HepG2 (cell line): ENCODE measurements at regions not wholly inside any gene's neighbourhood (a gene's known extent, or its start where the extent isn't known, plus 50 kb on each side); places are given as distances from the start of the nearest gene placed in this dataset.

Experiments used
- ARNT ChIP-seq: fragments of 450-650 bp; IDR thresholded peaks from 2 replicates; pipeline ENCODE4 v1.6.1; 2017
- ATF7 ChIP-seq, 2 experiments: fragments of 450-650 bp in 1 of 2; sonication (generic) in 1 of 2; formaldehyde crosslinking in 1 of 2; IDR thresholded peaks; 2 replicates each; pipeline versions ENCODE4 v1.4.0 to v1.6.1; 2016 to 2020; ENCODE audit warnings: antibody characterized with exemption in 1 of 2, mild to moderate bottlenecking in 1 of 2, missing genetic modification reagents in 1 of 2
- FOXP1 ChIP-seq, 2 experiments: fragments of 450-650 bp in 1 of 2; IDR thresholded peaks; 2 replicates each; pipeline ENCODE4 v1.6.1; 2017 to 2018; ENCODE audit warnings: antibody characterized with exemption in 1 of 2
- IKZF1 ChIP-seq: fragments of 450-650 bp; IDR thresholded peaks from 2 replicates; pipeline ENCODE4 v1.7.1; 2016
- JDP2 ChIP-seq: sonication (generic); formaldehyde crosslinking; IDR thresholded peaks from 2 replicates; pipeline ENCODE4 v1.8.1; 2022; ENCODE audit warnings: missing genetic modification reagents, borderline replicate concordance
- PAWR ChIP-seq: sonication (generic); formaldehyde crosslinking; IDR thresholded peaks from 2 replicates; pipeline ENCODE4 v1.4.0; 2020; ENCODE audit warnings: missing genetic modification reagents, mild to moderate bottlenecking, borderline replicate concordance
- PHB2 ChIP-seq: fragments of 450-650 bp; IDR thresholded peaks from 2 replicates; pipeline ENCODE4 v1.6.1; 2018; ENCODE audit not compliant: partially characterized antibody
- RBFOX2 ChIP-seq: fragments of 200-400 bp; formaldehyde crosslinking; IDR thresholded peaks from 2 replicates; pipeline ENCODE4 v1.6.1; 2017; ENCODE audit warnings: low read depth, mild to moderate bottlenecking, low read length
- SMARCE1 ChIP-seq: fragments of 450-650 bp; IDR thresholded peaks from 2 replicates; pipeline ENCODE4 v1.6.1; 2017; ENCODE audit warnings: borderline replicate concordance
- ZBTB1 ChIP-seq: sonication (generic); formaldehyde crosslinking; IDR thresholded peaks from 2 replicates; pipeline ENCODE4 v1.4.0; 2020; ENCODE audit warnings: missing genetic modification reagents, borderline replicate concordance
- ZNF432 ChIP-seq: sonication (generic); formaldehyde crosslinking; IDR thresholded peaks from 2 replicates; pipeline ENCODE4 v1.5.0; 2020; ENCODE audit warnings: missing genetic modification reagents, mild to moderate bottlenecking, borderline replicate concordance
- ZNF556 ChIP-seq: sonication (generic); formaldehyde crosslinking; IDR thresholded peaks from 2 replicates; pipeline ENCODE4 v1.4.0; 2020; ENCODE audit warnings: mild to moderate bottlenecking, missing genetic modification reagents, borderline replicate concordance
- ZNF607 ChIP-seq: sonication (generic); formaldehyde crosslinking; IDR thresholded peaks from 2 replicates; pipeline ENCODE4 v1.5.1; 2020; ENCODE audit warnings: missing genetic modification reagents, mild to moderate bottlenecking, borderline replicate concordance
- ZNF816 ChIP-seq: sonication (generic); formaldehyde crosslinking; IDR thresholded peaks from 2 replicates; pipeline ENCODE4 v1.8.0; 2022; ENCODE audit warnings: missing genetic modification reagents, mild to moderate bottlenecking, borderline replicate concordance
- ZSCAN21 ChIP-seq: sonication (generic); formaldehyde crosslinking; IDR thresholded peaks from 2 replicates; pipeline ENCODE4 v1.8.0; 2022; ENCODE audit warnings: mild to moderate bottlenecking, missing genetic modification reagents, moderate library complexity, borderline replicate concordance
- TF ChIP-seq, protein P1 (sequence below): sonication (generic); formaldehyde crosslinking; IDR thresholded peaks from 2 replicates; pipeline ENCODE4 v1.8.1; 2022; ENCODE audit warnings: low read depth, mild to moderate bottlenecking, missing genetic modification reagents
- TF ChIP-seq, protein P2 (sequence below): sonication (generic); formaldehyde crosslinking; IDR thresholded peaks from 2 replicates; pipeline ENCODE4 v1.9.0; 2021; ENCODE audit warnings: missing genetic modification reagents, borderline replicate concordance
- TF ChIP-seq, protein P3 (sequence below): IDR thresholded peaks from 2 replicates; pipeline ENCODE4 v1.6.1; 2016; ENCODE audit warnings: missing biosample characterization, missing genetic modification reagents, low read depth
- TF ChIP-seq, protein P4 (sequence below): fragments of 450-650 bp; IDR thresholded peaks from 2 replicates; pipeline ENCODE4 v1.6.1; 2016
- TF ChIP-seq, protein P5 (sequence below): IDR thresholded peaks from 2 replicates; pipeline ENCODE4 v1.6.1; 2012; ENCODE audit warnings: low read depth, low read length, improper control_type of control experiment

DNA sequence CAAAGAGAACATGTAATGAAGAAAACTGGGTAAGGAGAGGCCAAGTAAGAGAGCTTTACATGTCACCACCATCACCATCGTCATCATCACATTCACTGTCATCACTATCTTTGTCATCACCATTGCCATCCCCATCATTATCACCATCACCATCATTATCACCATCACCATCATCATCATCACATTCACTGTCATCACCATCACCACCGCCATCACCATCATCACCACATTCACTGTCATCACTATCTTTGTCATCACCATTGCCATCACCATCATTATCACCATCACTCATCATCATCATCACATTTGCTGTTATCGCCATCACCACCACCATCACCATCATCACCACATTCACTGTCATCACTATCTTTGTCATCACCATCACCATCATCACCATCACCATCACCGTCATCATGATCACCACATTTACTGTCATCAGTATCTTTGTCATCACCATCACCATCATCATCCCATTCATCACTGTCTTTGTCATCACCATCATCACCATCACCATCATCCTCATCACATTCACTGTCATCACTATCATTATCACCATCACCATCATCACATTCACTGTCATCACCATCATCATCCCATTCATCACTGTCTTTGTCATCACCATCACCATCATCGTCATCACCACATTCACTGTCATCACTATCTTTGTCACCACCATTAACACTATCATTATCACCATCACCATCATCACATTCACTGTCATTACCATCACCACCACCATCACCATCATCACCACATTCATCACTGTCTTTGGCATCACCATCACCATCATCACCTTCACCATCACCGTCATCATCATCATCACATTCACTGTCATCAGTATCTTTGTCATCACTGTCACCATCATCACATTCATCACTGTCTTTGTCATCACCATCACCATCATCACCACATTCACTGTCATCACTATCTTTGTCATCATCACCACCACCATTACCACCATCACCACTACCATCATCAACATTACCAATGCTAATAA, 172.3 kb downstream of the ERMARD start (continued):
- TF ChIP-seq, protein P1, sequence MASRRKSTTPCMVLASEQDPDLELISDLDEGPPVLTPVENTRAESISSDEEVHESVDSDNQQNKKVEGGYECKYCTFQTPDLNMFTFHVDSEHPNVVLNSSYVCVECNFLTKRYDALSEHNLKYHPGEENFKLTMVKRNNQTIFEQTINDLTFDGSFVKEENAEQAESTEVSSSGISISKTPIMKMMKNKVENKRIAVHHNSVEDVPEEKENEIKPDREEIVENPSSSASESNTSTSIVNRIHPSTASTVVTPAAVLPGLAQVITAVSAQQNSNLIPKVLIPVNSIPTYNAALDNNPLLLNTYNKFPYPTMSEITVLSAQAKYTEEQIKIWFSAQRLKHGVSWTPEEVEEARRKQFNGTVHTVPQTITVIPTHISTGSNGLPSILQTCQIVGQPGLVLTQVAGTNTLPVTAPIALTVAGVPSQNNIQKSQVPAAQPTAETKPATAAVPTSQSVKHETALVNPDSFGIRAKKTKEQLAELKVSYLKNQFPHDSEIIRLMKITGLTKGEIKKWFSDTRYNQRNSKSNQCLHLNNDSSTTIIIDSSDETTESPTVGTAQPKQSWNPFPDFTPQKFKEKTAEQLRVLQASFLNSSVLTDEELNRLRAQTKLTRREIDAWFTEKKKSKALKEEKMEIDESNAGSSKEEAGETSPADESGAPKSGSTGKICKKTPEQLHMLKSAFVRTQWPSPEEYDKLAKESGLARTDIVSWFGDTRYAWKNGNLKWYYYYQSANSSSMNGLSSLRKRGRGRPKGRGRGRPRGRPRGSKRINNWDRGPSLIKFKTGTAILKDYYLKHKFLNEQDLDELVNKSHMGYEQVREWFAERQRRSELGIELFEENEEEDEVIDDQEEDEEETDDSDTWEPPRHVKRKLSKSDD (CRISPR knock-in tag): no peak
- TF ChIP-seq JDP2 (CRISPR knock-in tag) (no peak), IKZF1 (peak; percentile 89; the same call in 1 of the 2 replicates), ZNF816 (no peak), ZNF556 (CRISPR knock-in tag) (no peak), ZBTB1 (CRISPR knock-in tag) (no peak), RBFOX2 (no peak), PHB2 (peak; percentile 95), FOXP1 (IDR thresholded peaks at IDR 0.05) (peak; percentile 72), FOXP1 (CRISPR knock-in tag; IDR thresholded peaks at IDR 0.05) (no peak), ZSCAN21 (CRISPR knock-in tag) (no peak), PAWR (CRISPR knock-in tag) (no peak), ZNF432 (no peak), ARNT (no peak), ZNF607 (CRISPR knock-in tag) (no peak), ATF7 (IDR thresholded peaks at IDR 0.05) (peak; percentile 60; the same call in 1 of the 2 replicates), ATF7 (CRISPR knock-in tag; IDR thresholded peaks at IDR 0.05) (no peak), SMARCE1 (no peak)
- TF ChIP-seq, protein P2, sequence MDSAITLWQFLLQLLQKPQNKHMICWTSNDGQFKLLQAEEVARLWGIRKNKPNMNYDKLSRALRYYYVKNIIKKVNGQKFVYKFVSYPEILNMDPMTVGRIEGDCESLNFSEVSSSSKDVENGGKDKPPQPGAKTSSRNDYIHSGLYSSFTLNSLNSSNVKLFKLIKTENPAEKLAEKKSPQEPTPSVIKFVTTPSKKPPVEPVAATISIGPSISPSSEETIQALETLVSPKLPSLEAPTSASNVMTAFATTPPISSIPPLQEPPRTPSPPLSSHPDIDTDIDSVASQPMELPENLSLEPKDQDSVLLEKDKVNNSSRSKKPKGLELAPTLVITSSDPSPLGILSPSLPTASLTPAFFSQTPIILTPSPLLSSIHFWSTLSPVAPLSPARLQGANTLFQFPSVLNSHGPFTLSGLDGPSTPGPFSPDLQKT: no peak
- TF ChIP-seq, protein P3, sequence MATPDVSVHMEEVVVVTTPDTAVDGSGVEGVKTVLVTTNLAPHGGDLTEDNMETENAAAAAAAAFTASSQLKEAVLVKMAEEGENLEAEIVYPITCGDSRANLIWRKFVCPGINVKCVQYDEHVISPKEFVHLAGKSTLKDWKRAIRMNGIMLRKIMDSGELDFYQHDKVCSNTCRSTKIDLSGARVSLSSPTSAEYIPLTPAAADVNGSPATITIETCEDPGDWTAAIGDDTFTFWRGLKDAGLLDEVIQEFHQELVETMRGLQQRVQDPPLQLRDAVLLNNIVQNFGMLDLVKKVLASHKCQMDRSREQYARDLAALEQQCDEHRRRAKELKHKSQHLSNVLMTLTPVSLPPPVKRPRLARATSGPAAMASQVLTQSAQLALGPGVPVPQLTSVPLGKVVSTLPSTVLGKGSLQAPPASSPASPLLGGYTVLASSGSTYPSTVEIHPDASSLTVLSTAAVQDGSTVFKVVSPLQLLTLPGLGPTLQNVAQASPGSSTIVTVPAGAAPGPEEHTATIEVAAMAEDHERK (CRISPR knock-in tag): no peak
- TF ChIP-seq, protein P4, sequence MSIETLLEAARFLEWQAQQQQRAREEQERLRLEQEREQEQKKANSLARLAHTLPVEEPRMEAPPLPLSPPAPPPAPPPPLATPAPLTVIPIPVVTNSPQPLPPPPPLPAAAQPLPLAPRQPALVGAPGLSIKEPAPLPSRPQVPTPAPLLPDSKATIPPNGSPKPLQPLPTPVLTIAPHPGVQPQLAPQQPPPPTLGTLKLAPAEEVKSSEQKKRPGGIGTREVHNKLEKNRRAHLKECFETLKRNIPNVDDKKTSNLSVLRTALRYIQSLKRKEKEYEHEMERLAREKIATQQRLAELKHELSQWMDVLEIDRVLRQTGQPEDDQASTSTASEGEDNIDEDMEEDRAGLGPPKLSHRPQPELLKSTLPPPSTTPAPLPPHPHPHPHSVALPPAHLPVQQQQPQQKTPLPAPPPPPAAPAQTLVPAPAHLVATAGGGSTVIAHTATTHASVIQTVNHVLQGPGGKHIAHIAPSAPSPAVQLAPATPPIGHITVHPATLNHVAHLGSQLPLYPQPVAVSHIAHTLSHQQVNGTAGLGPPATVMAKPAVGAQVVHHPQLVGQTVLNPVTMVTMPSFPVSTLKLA: peak; percentile 25; the same call in 1 of the 2 replicates
- TF ChIP-seq, protein P5, sequence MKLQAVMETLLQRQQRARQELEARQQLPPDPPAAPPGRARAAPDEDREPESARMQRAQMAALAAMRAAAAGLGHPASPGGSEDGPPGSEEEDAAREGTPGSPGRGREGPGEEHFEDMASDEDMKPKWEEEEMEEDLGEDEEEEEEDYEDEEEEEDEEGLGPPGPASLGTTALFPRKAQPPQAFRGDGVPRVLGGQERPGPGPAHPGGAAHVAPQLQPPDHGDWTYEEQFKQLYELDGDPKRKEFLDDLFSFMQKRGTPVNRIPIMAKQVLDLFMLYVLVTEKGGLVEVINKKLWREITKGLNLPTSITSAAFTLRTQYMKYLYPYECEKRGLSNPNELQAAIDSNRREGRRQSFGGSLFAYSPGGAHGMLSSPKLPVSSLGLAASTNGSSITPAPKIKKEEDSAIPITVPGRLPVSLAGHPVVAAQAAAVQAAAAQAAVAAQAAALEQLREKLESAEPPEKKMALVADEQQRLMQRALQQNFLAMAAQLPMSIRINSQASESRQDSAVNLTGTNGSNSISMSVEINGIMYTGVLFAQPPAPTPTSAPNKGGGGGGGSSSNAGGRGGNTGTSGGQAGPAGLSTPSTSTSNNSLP: no peak
